ENCODE measurements at regions not wholly inside any gene's neighbourhood (a gene's known extent, or its start where the extent isn't known, plus 50 kb on each side); places are given as distances from the start of the nearest gene placed in this dataset.

DNA sequence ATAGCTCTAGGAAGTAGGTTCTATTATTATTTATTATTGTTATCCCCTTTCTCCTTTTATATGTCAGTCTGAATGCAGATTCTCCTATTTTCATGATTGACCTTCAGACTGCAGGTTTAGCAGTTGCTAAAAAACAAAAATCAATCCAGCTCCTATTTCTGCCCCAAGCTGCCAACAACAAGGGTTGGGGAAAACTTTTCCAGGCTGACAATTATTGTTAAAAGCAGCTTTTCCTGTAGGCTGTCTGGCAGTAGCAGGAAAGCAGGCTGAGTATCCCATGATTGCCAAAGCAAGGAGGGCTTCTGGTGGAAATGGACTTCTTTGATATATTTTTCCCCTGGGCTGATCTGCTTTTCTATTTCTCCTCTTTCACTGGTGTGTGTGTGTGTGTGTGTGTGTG is 78.0 kb upstream of the CTLA4 start:
- no peak for DNase-seq (ENCODE audit: low spot score)

DNA sequence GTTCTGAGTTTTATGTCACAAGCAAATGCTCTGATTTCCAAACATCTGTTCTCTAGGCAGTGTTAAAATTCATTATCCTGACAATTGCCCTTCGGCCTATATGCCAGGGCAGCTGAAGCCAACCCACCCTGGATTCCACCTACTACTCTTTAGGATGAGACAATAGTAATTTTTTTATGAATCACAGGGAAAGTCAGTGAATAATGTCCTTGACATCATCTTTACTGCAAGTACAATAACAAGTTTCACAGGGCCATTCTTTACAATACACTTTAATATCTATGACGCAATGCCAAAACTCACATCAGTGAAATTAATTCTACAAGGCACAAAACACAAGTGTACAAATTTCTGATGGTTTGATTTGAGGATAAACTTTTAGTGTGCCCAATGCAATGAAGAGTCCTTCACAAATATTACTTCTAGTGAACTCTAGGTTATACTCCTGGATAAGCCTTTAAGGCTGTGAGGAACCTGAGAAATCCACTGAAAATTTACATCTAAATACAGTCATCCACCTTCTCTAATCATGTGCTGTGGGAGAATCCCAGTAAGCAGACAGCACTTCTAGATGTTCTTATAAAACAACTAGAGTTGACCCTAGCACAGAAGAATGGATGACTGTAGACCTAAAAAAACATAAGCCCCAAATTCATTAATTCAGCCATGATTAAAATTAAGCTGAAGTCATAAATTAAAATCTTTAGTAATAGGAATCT is 77.3 kb upstream of the CTLA4 start:
- DNase-seq (ENCODE audit: low spot score): no peak

DNA sequence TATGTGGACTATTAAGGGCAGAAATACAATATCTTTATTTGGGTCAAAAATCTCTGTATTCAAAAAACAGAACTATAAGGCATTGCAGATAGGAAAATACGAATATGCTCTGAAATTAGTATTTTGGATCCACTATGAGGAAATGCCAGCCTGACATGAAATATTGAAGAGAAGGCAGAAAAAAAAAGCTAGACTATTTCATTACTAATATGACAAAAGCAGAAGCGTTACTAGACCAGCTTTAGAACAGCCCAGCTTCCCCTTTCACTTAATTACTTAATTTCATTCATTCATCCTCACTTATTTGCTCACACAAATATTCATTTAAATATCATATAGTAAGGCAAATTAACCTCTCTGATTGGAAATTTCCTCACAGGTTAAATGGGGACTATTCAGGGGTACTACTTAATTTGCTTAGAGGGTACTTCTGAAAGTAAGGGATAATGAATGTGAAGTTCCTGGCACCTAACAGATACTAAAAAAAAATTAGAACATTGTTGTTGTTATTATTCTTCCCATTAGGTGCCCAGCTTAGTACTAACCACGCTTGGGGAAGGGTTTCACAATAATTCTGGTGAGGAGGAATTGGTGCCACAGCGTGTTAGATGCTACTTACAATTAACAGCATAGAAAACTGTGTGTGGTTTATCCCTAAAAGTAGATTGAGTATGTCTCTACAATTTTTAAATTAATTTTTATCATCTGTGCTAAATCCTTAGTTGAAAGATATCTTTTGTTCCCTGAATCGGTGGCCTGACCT is 71.1 kb upstream of the CTLA4 start:
- no peak for DNase-seq (ENCODE audit: low spot score)

DNA sequence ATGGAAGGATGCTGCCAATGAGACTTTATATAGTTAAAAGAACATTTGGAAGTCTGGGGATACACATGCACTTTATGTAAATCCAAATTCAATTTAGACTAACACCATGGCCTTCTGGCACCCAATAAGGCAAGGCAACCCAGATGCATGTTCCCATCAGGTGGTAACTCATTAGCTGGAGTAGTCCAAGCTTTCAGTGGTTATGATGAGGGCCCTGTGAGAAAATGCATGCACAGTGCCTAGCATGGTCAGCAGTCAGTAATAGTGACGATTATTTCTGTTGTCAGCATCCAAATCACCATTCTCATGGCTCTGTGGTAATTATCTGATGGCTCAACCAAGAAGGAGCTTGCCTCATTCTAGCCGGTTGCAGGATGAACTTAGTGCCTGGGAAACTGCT is 70.3 kb upstream of the CTLA4 start:
- DNase-seq (ENCODE audit: low spot score): no peak

DNA sequence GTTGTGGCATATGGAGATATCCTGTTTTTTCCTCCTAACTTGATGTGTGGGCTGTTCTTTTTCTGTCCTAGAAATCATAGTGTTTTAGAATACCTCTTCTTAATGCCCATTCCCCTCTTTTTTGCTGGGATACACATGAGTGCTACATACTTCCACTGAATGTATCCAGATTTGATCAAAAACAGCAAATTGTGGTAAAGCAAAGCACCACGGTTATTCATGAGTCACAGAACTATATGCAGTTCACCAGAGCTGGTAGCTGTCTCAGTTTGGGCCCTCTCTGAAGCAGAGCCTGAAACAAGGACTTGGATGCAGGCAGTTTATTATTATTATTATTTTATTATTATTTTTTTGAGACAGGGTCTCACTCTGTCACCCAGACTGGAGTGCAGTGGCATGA is 69.9 kb upstream of the CTLA4 start:
- DNase-seq (ENCODE audit: low spot score): no peak

DNA sequence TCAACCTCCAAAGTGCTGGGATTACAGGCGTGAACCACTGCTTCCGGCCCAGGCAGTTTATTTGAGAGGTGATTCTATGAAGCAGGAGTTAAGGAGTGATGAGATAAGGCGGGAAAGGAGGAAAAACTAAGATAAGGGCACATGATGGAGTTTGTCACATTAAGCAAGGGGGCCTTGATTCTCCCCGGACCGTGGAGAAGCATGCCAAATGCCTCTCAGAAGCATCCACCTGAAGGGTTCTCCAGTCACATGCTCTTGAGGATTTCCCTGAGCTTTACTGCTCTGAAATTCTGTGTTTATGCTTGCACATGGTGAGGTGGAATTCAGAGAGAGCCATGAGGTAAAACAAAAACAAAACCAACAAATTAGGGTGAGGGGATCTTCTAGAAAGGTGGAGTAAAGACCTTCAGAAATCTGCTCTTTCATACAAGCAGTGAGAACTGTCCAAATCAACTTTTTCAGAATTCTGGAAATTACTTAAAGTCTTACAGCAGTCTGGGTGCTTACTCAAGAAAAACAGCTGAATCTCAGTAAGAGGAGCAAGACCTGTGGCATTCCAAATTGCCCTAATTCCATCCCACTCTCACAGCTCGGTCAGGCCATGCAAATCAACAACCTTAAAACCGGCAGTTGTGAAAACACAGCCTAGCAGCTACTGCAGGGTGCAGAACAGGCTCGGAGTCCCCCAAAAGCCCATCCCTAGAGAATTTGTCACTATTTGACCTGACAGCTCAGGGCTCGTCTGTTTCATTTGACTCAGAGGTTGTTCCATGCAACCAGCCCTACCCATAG is 69.1 kb upstream of the CTLA4 start:
- DNase-seq (ENCODE audit: low spot score): no peak

DNA sequence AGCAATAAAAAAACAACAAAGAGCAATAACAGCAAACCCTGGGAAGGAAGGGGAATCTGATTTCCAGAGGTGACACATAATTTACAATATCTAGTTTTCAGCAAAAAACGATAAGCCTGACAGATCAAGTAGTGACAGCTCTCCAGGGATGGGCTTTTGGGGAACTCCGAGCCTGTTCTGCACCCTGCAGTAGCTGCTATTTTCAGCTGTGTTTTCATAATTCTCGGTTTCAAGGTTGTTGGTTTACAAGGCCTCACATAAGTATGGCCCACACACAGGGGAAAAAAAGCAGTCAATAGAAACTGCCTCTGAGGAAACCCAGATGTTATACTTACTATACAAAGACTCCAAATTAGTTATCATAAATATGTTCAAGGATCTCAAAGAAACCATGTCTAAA is 67.7 kb upstream of the CTLA4 start:
- no peak for DNase-seq (ENCODE audit: low spot score)

DNA sequence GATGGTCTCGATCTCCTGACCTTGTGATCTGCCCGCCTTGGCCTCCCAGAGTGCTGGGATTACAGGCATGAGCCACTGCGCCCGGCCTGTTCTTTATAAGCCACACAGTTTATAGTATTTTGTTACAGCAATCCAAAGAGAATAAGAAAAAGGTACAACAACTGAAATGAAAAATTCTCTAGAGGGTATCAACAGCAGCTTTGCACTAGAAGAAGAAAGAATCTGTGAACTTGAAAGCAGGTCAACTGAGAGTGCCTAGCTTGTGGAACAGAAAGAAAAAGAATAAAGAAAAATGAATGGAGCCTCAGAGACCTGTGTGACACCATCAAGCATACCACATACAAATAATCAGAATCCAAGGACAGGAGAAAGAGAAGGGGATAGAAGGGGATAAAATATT is 66.8 kb upstream of the CTLA4 start:
- no peak for DNase-seq (ENCODE audit: low spot score)

DNA sequence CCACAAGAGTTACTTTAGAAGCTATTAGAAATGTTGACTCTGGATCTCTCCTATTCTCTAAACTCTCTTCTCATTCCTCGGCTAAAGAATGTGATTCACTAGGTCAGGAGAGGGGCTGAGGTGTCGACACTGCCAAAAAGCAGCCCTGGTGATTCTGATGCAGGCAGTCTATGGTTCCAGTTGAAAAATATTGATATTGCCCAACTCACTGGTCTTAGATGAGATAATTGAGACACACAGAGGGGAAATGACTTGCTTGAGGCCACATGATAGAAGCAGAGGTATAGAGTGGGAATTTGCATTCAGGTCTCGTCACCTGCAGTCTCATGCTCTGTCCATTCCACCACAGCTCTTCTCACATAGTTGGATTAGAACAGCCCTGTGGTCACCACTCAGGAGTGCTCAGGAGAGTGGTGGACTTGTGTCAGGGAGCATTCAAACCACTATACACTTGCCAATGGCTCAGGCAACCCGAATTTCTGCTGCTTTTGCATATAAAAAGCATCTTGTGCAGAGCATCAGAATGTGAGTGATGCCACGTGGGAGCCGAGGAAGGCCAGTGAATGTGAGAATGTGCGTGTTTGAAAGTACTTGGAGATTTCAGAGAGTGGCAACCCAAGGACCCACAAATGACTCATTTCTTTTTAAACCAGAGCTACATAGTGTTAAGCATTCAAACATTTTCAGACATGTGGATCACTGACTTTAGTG is 65.1 kb upstream of the CTLA4 start:
- DNase-seq (ENCODE audit: low spot score): no peak

DNA sequence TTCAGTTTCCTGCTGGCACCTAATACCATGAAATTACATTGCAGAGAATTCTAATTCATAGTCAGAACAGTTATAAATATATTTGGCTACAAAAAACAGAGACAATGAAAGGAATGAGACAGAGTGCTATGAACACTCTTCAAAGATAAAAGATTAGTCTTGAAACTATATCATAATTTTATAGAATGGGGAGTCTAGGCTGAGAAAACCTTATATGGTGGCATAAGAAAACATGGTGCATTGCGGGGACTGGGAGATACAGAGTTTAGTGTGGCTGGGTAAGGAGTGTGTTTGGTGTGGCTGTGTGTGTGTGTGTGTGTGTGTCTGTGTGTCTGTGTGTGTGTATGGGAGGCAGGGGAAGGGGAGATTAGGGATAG is 64.5 kb upstream of the CTLA4 start:
- DNase-seq (ENCODE audit: low spot score): no peak

DNA sequence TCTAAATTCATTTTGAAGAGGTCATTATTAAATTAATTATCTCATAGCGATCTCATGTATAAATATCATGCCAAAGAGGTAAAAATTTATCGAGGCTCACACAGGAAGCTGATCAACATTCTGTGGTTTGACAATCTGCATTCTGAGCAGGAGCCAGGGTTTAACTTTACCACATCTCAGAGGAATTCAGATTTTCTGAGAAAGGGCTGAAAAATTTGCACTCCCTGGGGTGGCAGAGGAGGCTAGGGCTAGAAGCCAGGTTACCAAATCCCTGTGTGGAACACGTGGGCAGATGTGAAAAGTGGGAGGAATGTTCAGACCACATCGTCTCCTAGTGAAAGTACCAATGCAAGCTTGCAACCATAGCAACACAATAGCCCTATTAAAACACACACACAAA is 63.5 kb upstream of the CTLA4 start:
- no peak for DNase-seq (ENCODE audit: low spot score)

DNA sequence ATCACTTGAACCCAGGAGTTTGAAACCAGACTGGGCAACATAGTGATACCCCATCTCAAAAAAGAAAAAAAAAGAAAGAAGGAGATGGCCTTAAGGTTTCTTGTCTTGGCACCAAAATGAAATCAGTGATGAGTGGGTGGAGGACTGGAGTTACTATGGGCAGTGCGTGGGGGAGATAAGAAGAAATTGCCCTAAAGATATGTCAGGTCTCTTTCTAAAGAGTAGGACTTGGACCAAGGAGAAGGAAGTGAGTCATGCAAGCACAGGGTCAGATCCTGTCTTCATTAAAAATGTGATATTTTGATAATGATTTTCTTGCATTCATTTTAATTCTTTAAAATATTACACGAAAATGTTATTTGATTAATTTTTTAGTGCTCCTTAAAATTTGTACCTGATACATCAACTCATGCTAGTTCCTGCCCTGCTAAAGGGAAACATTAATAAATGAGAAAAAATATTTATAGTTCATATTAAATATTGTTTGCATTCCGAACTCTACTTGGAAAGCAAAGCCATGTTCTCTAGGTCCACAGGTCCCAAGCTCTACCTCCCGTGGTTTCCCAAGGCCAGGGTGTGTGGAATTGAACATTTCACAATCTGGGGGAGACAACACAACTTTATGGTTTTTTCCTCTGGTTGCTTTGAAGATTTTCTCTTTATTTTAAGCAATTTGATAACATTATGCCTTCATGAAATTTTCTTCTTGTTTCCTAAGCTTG is 62.6 kb upstream of the CTLA4 start:
- DNase-seq (ENCODE audit: low spot score): no peak

DNA sequence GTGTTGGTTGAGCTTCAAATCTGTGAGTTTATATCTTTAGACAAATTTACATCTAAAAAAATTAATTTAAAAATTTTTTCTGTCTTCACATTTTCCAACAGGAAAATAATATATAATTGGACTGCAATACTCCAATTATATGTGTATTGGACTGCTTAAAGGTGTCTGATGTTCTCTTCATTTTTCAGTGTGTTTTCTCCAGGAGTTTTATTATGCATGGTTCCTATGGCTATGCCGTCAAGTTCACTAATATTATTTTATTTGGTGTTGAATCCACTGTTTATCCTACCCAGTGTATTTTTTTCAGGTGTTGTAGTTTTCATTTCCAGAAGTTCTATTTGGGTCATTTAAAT is 62.1 kb upstream of the CTLA4 start:
- DNase-seq (ENCODE audit: low spot score): no peak

DNA sequence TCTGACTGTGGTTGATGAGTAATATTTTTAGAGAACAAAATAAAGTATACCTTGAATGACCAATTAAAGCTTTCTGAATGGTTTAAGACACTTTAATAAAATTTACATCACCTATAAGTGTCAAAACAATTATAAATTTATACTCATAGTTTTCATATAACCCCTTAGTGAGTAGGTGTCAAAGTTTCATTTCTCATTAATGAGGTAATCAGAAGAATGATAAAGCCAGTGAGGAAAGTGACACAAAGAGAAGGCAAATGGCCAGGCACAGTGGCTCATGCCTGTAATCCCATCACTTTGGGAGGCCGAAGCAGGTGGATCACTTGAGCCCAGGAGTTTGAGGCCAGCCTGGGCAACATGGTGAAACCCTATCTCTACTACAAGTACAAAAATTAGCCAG is 60.8 kb upstream of the CTLA4 start:
- no peak for DNase-seq (ENCODE audit: low spot score)

DNA sequence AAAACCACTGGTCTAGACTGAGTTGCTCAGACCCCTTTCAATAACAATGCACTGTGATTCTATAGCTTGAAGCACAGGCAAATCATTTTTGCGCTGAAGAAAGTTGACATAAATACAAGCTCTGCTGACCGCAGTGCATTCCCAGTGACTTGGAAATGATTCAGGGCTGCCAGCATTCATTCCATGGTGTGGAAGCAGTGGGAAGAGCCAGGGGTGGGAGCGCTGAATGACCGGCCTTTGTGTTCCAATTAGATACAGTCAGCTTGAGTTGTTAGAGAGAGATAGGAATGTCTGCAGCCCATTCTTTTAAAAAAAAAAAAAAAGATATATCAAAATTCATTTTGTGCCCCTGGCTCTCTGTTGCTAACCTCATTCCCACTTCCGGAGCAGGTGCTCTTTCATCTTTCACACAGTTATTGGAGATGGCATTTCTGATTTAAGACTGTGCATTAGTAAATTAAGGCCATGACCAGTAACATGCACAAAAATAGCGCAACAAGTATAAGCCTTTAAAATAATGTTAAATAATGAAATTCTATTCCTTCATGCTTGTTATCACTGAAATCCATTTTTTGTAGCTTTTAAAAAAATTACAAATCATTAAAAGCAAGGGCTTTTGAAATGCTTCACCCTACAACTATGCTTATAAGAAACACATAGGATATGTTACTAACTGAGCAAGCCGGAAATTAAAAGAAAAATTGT is 59.4 kb upstream of the CTLA4 start:
- no peak for DNase-seq (ENCODE audit: low spot score)

DNA sequence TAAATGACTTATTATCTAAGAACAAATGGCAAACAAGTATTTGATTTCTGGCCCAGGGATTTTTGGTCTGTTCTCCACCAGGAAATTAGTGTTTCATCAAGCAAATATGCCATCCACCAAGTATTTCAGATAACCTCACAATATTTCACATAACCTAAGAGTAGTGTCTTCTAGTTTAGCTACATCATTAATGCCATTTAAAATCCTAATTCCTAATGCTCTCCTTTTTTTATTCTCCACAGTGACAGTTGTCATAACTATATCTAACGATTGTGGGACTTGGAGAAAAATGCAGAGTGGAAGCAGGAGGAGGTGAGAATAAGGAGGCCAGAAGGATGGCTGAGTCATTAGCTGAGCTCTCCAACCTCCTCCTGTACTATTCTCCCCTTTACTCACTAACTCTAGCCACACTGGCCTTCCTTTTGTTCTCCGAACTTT is 58.5 kb upstream of the CTLA4 start:
- no peak for DNase-seq (ENCODE audit: low spot score)

DNA sequence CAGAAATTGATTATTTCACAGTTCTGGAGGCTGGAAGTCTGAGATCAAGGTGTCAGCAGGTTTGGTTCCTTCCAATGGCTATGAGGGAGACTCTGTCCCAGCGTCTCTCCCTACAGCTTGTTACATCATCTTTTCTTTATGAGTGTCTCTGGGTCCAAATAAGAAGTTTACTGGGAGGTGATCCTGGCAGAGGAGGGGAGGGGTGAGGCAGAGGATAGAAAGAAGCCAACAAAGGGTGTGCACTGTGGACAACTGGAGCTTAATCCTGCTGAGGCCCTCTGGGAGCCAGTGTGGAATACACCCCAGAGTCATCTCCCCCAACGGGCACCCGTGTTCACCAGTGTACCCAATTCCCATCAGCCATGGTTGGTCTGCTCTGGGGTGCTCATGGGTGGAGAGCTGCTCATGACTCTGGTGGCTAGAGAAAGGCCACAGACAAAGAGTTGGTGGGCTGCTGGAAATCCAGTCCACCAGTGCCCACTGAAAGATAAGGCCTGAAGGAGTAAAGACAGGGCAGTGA is 57.5 kb upstream of the CTLA4 start:
- DNase-seq (ENCODE audit: low spot score): no peak

DNA sequence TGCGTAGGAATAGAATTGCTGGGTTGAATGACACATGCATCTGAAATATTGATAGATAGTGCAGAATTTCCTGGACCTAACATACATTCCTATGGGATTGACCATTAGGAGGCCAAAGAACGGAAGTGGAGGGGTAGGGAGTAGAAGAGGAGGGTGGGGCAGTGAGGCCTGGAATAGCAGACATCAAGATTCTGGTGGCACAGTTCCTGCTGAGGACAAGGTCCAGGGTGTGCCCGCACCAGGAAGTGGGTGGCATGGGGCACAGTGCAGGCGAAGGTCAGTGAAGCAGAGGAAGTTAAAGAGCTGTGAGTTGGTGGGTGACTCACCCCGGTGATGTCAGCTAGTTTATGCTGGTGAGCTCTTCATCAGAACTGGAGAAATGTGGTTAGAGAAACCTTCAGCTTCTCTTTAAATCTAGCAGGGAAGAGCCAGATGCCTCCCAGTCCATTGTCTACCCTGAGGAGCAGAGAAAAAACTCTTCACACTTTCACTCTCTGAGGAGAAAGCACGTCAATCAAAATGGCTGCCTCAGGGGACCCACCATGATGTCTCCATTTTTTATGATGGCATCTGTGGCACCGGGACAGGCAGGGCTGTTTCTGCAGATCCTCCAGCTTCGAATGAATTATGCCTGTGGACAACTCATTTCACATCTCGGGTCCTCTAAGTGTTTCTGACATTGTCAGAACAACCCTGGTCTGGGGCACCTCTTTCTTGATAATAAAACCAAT is 55.9 kb upstream of the CTLA4 start:
- no peak for DNase-seq (ENCODE audit: low spot score)

DNA sequence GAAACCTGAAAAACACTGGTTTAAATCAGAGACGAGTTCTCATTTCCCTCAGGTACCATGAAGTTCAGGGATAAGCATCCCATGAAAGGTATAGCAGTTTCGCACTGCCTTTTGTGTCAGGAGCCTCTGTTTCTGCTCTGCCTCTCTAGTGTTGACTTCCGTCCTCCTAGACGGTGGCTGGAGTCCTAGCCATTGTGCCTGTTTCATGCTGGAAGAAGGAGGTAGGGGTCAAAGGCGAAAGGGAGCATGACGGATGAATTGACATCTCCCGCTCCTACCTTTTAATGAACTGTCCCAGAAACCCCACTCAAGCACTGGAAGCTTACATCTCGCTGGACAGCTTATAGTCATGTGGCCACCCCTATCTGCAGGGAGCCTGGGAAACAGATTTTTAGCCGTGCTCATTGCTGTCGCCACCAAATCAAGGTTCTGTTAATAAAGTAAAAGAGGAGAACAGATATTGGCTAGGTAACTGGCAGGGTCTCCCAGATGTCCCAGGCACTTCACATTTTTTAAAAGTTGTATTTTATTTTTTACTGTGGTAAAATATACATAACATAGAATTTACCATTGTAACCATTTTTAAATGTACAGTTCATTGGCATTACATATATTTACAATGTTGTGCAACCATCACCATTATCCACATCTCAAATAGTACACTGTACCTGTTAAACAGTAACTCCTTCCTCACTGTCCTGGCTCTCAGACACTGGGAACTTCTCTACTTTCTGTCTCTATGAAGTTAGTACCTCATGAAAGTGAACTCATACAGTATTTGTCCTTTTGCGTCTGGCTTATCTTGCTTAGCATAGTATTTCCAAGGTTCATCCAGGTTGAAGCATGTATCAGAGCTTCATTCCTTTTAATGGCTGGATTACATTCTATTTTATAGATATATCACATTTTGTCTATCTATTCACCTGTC is 55.0 kb upstream of the CTLA4 start:
- DNase-seq (ENCODE audit: low spot score): no peak
